Stimulated activated naive CD8-positive, alpha-beta T cell treated with anti-CD3 and anti-CD28 coated beads, Interleukin-15, amount 100 ng/mL, for 72 hours (primary cell): ENCODE measurements at regions not wholly inside any gene's neighbourhood (a gene's known extent, or its start where the extent isn't known, plus 50 kb on each side); places are given as distances from the start of the nearest gene placed in this dataset.

ENCODE experiments used
- ATAC-seq: fragments of 150-1000 bp; cut with Tn5 transposase; 2 replicates; pipeline ENCODE4 v1.10.0; 2021; ENCODE audit warnings: mild to moderate bottlenecking, moderate library complexity
- DNase-seq, 2 donors: peaks; one replicate each; pipeline ENCODE4 v3.0.0; 2021 to 2022
- H3K27ac Mint-ChIP-seq, 2 donors: one replicate each; pipeline ENCODE4 v1.8.0; 2022; ENCODE audit warnings: mild to moderate bottlenecking in 2 of 2, mixed read lengths in 2 of 2, moderate library complexity in 2 of 2
- H3K27me3 Mint-ChIP-seq: one replicate; pipeline ENCODE4 v1.8.0; 2022; ENCODE audit warnings: mixed read lengths
- H3K4me1 Mint-ChIP-seq: one replicate; pipeline ENCODE4 v1.8.0; 2022; ENCODE audit warnings: mild to moderate bottlenecking, mixed read lengths
- H3K4me3 Mint-ChIP-seq, 2 donors: one replicate each; pipeline ENCODE4 v1.8.0; 2022; ENCODE audit warnings: mild to moderate bottlenecking in 2 of 2, mixed read lengths in 2 of 2, moderate library complexity in 1 of 2
- H3K9me3 Mint-ChIP-seq, 2 donors: one replicate each; pipeline ENCODE4 v1.8.0; 2022; ENCODE audit warnings: mixed read lengths in 2 of 2

DNA sequence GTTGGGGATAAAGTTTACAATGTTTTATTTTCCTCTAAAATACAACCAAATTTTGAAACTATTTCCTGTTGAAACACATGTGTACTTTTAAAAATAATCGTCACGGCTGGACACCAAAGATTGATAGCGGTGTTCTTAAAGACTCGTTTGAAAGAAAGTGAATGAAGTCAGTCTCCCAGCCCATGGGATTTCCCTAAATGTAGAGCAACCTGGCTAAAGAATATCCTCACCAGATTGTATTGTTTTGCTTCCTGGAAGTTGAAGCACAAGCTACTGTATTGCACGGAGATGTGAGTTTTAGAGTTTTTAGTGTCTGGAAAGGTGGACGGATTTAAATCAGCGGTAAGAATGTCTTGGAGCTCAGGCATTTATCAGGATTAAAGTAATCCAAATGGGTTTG, 189.5 kb downstream of the THBS2 start:
- Mint-ChIP-seq H3K9me3 (no peaks in the 10 kb centered on the region), H3K4me3 (no peak overlapping the region), H3K4me1 (no peaks in the 10 kb centered on the region), H3K27ac (no peak overlapping the region), H3K27me3 (no peaks in the 10 kb centered on the region)
- no peak for ATAC-seq
- no peak for DNase-seq

DNA sequence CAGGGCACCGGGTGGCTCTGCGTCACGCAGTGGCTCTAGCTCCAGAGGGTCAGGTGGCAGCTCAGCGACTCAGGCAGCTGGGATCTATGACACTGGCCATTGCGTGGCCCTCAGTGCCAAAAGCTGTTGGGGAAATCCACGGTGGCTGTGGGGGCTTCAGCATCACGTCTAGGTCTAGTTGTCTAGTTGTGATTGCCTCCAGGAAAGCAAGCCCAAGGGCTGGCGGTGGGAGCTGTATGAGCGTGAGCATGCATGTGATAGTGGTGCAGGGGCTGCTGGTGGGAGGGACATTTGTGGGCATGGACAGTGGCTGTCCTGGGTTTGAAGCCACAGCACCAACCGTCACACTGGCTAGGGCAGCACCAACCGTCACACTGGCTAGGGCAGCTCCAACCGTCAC, 191.4 kb downstream of the THBS2 start:
- ATAC-seq = no peak
- Mint-ChIP-seq H3K4me3 (no peak overlapping the region), H3K9me3 (no peaks in the 10 kb centered on the region), H3K27ac (no peak overlapping the region), H3K27me3 (no peaks in the 10 kb centered on the region), H3K4me1 (no peaks in the 10 kb centered on the region)
- DNase-seq = no peak

DNA sequence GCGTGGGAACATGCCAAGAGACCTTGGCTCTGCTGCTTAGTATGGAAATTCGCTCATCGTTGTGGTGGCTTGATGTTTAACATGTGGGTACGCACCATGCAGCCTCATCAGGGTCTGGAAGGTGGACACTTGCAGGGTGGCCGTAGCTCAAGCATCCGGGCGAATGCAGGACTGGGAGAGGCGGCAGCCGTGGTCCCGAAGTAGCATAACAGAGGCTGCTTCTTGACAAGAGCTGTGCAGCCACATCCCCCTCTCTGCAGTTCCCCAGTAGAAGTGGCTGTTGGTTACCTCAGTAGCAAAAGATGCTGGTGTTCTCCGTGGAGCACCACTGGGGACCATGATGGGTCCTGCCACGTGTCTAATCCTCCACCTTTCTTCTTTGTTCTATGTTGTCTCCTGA, 195.0 kb downstream of the THBS2 start:
- no peak for DNase-seq
- no peak overlapping the region for H3K4me3 Mint-ChIP-seq
- no peak for ATAC-seq
- no peaks in the 10 kb centered on the region for H3K4me1 Mint-ChIP-seq
- H3K9me3 Mint-ChIP-seq = no peaks in the 10 kb centered on the region
- H3K27ac Mint-ChIP-seq = no peak overlapping the region
- H3K27me3 Mint-ChIP-seq = peaks cover 24% of the 10 kb centered on the region

DNA sequence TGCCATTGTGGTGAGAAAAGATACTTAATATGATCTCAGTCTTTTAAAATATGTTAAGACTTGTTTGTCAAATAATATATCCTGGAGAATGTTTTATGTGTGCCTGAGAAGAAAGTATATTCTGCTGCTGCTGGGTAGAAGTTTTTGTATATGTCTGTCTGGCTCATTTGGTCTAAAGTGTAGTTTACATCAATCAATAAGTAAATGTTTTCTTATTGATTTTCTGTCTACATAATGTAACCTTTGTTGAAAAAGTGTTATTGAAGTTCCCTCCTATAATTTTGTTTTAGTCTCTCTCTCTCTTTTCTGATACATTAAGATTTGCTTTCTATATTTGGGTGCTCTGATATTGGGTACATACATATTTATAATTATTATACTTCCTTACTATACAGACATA, 201.2 kb downstream of the THBS2 start:
- ATAC-seq = no peak
- no peak for DNase-seq
- H3K9me3 Mint-ChIP-seq = no peaks in the 10 kb centered on the region
- H3K4me3 Mint-ChIP-seq = no peak overlapping the region
- H3K4me1 Mint-ChIP-seq = no peaks in the 10 kb centered on the region
- peaks cover 47% of the 10 kb centered on the region for H3K27me3 Mint-ChIP-seq
- H3K27ac Mint-ChIP-seq = no peak overlapping the region

DNA sequence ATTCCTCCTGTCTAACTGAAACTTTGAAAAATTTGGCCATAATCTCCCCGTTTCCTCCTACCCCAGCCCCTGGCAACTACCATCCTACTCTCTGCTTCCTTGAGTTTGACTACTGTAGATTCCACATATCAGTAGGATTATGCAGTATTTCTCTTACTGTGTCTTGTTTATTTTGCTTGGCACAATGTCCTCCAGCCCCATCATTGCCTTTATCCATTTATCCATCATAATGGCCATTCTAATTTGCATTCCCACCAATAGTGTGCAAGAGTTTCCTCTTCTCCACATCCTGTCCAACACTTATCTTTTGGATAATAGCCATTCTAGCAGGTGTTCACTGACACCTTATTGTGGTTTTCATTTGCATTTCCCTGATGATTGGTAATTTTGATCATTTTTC, 202.3 kb downstream of the THBS2 start:
- DNase-seq (no peak), ATAC-seq (no peak)
- no peak overlapping the region for H3K4me3 Mint-ChIP-seq
- H3K4me1 Mint-ChIP-seq = no peaks in the 10 kb centered on the region
- no peaks in the 10 kb centered on the region for H3K9me3 Mint-ChIP-seq
- H3K27ac Mint-ChIP-seq = no peak overlapping the region
- H3K27me3 Mint-ChIP-seq = peaks cover 53% of the 10 kb centered on the region

DNA sequence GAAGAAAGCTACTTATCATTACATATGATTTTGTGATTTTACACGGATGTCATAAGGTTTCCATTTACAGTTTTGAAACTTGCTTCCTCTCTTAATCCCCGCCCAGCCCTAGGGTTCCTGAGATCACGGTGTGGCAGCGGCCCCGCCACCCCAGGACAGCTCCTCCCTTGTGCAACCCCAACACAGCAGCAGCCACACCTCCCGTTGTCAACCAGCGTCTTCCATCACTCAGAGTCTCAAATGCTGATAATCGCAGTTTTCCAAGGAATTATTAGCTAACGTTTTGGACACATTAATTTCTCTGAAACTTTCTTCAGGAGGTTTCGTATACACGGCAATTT, 204.8 kb downstream of the THBS2 start:
- no peak overlapping the region for H3K4me3 Mint-ChIP-seq
- H3K9me3 Mint-ChIP-seq = no peaks in the 10 kb centered on the region
- ATAC-seq (no peak), DNase-seq (no peak)
- no peaks in the 10 kb centered on the region for H3K4me1 Mint-ChIP-seq
- H3K27me3 Mint-ChIP-seq = peaks cover 35% of the 10 kb centered on the region
- H3K27ac Mint-ChIP-seq = no peak overlapping the region

DNA sequence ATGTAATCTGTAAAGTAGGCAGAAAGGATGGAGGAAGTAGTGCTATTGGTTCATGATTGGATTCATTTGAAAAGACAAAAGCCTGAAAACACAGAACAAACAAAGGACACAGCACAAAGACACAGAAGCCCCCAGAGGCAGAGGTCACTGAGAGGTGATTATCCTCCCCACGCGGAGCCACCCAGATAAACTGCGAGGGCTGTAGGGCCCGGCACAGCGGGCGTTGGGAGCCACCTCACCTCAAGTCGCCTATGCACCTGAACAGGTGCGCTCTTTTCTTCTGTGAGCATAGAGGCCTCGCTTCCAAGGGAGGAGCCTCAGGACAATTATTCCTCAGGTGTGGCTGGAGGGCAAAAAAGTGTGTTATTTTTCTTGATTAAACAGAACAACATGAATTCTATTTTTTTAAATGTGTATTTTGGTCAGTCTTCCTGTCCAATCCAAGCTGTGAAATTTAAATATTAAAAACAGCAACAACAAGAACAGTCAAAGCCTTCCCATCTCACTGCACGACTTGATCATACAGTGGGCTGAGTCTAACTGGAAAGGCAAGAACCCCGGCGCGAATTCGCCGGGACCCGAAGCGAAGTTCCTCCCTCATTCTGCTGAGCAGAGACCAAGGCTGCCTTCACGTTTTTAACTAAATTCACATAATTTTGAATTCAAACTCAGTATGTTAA, 205.3 kb downstream of the THBS2 start:
- Mint-ChIP-seq H3K4me1 (no peaks in the 10 kb centered on the region), H3K4me3 (no peak overlapping the region), H3K9me3 (no peaks in the 10 kb centered on the region), H3K27ac (no peak overlapping the region), H3K27me3 (peaks cover 30% of the 10 kb centered on the region)
- ATAC-seq (no peak), DNase-seq (no peak)

DNA sequence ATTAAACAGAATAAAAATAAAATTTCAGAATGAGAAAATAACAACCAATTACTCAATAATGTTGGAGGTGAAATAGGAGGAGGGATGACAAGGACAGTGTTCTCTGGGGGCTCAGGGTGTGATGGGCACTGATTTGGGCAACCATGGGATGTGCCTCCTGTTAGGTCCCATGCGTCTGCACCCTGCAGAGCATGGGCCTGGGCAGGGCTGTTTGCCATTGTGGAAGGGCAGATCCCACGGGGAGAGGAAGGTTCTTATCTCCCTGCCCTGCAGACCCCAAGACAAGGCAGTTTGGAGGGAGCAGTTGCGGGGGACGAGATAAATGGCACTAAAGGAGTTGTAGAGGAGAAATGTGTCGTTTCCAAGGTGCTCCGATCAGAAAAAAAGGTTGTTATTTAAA, 206.3 kb downstream of the THBS2 start:
- ATAC-seq = no peak
- DNase-seq = no peak
- Mint-ChIP-seq H3K27ac (no peak overlapping the region), H3K9me3 (no peaks in the 10 kb centered on the region), H3K4me3 (no peak overlapping the region), H3K4me1 (no peaks in the 10 kb centered on the region), H3K27me3 (peaks cover 26% of the 10 kb centered on the region)

DNA sequence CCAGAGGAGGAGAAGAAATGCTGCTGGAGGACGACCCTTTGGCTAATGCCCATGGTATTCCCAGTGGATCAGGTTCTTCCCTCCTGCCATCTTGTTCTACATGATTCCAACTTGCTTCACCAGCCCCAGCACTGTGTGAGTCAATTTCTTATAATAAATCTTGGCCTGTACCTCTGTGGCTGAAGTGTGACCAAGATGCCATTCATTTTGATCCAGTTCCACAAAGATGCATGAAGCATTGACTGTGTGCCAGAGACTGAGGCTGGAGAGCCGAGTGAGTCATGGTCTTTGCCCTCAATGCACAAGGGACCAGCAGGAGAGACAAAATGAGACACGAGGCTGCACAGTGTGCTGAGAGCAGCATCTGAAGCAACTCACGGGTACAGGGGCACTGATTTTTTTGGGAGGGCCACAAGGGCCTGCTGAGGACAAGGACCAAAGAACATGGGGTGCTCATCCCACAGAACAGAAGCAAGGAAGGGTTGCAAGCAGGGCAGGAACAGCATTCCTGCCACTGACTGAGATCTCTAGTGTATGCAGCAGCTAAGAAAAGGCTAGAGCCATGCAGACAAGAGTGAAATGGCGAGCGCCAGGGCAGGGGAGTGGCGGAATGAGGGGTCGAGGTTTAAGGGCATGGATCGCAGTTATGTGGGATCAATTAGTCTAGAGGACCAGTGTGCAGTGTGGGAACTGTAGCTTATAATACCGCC, 207.0 kb downstream of the THBS2 start:
- Mint-ChIP-seq H3K27ac (no peak overlapping the region), H3K9me3 (no peaks in the 10 kb centered on the region), H3K27me3 (peaks cover 21% of the 10 kb centered on the region), H3K4me3 (no peak overlapping the region), H3K4me1 (no peaks in the 10 kb centered on the region)
- DNase-seq = no peak
- ATAC-seq = no peak

DNA sequence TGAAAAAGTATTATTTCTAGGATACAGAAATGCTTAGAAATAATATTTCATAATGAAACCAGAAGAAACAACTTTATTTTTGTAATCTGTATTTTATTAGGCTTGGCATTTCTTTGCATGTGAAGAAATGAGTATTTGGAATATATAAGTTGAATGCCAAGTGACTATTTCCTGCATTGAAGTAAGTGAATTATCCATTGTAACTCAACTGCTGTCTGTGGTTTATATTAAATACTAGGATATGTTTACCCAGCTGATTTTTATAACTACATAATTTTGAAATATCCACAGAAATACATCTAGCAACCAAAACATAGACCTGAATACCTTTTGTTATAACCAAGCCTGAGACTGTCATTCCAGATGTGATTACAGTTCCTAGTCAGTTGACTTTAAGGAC, 207.6 kb downstream of the THBS2 start:
- no peak for DNase-seq
- Mint-ChIP-seq H3K9me3 (no peaks in the 10 kb centered on the region), H3K27me3 (peaks cover 21% of the 10 kb centered on the region), H3K27ac (no peak overlapping the region), H3K4me3 (no peak overlapping the region), H3K4me1 (no peaks in the 10 kb centered on the region)
- no peak for ATAC-seq

DNA sequence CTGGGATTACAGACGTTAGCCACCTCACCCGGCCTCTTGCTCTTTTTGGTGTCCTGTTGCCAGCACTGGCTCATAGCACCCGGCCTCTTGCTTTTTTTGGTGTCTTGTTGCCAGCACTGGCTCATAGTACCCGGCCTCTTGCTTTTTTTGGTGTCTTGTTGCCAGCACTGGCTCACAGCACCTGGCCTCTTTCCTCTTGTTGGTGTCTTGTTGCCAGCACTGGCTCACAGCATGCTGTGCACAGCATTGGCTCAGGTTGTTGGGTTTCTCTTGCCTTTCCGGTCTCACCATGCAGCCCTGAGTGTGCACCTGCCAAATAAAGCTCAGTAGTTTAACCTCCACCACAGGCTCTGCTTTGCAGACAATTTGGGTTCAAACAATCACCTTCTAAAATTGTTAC, 208.2 kb downstream of the THBS2 start:
- Mint-ChIP-seq H3K4me1 (no peaks in the 10 kb centered on the region), H3K27ac (no peak overlapping the region), H3K4me3 (no peak overlapping the region), H3K9me3 (no peaks in the 10 kb centered on the region), H3K27me3 (peaks cover 26% of the 10 kb centered on the region)
- DNase-seq (no peak), ATAC-seq (no peak)

DNA sequence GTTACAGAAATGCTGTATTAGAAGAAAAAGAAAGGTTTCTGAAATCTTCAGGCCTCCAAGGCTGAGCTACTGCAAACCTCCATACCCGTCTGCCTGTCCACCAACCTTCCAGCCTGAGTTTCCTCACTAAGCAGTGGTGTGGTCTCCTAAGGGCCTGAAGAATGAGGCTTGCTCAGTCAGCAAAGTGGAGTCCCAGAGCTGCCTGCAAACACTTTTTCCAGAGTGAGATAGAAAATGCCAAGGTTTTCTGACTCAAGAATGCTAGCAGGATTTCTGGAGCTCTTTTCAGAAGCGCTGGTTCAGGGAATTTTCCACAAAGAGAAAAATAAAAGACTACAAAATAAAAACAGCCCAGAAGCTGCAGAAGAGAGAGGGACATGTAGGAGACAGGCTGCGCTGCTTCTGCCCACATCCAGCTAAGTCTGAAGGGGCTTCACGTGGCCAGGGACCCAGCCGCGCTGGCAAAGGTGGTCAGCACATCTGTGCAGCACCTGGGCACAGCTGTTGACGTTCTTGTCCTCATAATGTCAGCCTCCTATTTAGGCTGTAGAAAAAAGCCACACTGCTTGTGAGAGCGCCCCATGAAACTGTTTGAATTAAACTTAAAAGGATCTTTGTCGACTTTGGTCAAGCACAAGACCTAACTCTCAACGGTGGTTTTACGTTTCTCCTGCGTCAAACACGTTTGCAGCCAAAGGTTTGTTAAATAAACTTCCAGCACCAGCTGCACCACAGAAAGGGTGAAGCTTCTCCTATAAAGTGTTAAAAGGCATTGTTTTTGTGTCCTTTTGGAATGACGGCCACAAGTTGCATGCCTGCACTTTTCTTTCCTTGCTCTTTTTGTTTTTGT, 209.0 kb downstream of the THBS2 start:
- Mint-ChIP-seq H3K27ac (no peak overlapping the region), H3K27me3 (peaks cover 28% of the 10 kb centered on the region), H3K4me3 (no peak overlapping the region), H3K9me3 (no peaks in the 10 kb centered on the region), H3K4me1 (no peaks in the 10 kb centered on the region)
- no peak for ATAC-seq
- DNase-seq = no peak

DNA sequence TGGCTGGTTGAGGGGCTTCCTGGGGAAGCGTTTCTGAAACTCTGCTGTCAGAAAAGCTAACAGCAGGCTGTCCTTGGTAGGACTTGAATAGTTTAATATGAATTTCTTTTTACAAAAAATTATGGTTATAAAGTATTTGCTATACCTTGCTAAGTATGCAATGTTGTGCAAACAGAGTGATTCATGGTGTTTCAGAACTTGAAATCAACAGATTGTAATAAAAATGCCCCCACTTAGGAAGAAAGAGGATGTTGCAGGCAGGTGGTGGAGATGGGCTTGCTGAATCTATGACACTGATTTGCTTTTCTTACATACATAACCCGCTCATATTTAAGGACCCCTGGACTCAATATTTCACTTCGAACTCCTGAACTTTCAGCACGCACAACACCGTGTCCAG, 211.6 kb downstream of the THBS2 start:
- ATAC-seq (no peak), DNase-seq (no peak)
- no peak overlapping the region for H3K27ac Mint-ChIP-seq
- peaks cover 21% of the 10 kb centered on the region for H3K27me3 Mint-ChIP-seq
- no peak overlapping the region for H3K4me3 Mint-ChIP-seq
- H3K4me1 Mint-ChIP-seq = no peaks in the 10 kb centered on the region
- H3K9me3 Mint-ChIP-seq = peaks cover 7 to 16% of the 10 kb centered on the region in 2 donors

DNA sequence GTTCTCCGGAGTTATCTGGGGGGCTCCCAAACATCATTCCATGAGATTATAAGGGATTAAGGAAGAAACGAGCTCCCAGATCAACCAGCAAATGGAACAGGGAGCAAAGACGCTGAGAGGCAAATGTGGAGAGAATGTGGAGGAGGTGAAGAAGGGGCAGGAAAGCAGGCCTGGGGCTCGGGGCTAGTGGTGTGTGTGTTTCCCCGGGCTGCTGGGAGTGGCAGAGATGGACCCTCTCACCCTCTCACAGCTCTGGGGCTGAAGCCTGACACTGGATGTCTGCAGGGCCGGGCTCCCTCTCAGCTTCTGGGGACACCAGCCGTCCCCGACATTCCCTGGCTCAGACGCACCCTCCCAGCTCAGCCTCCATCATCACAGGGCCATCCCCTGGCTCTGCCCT, 212.6 kb downstream of the THBS2 start:
- DNase-seq (no peak), ATAC-seq (no peak)
- Mint-ChIP-seq H3K9me3 (peaks cover 7 to 16% of the 10 kb centered on the region in 2 donors), H3K27me3 (peaks cover 14% of the 10 kb centered on the region), H3K4me3 (no peak overlapping the region), H3K27ac (no peak overlapping the region), H3K4me1 (no peaks in the 10 kb centered on the region)

DNA sequence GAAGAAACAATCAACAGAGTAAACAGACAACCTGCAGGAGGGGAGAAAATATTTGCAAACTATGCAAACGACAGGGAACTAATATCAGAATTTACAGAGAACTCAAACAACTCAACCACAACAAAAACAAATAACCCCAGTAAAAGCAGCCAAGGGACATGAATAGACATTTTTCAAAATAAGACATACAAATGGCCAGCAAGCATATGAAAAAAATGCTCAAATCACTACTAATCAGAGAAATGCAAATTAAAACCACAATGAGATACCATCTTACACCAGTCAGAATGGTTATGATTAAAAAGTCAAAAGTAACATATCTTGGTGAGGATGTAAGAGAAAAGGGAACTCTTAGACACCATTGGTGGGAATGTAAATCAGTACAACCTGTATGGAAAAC, 215.0 kb downstream of the THBS2 start:
- H3K4me1 Mint-ChIP-seq = no peaks in the 10 kb centered on the region
- no peak overlapping the region for H3K4me3 Mint-ChIP-seq
- H3K27me3 Mint-ChIP-seq = peaks cover 14% of the 10 kb centered on the region
- ATAC-seq (no peak), DNase-seq (no peak)
- H3K9me3 Mint-ChIP-seq = peaks cover 7 to 16% of the 10 kb centered on the region in 2 donors
- H3K27ac Mint-ChIP-seq = no peak overlapping the region
